Uterus (tissue), 3 donors: ENCODE measurements at regions not wholly inside any gene's neighbourhood (a gene's known extent, or its start where the extent isn't known, plus 50 kb on each side); places are given as distances from the start of the nearest gene placed in this dataset.

Experiments
- DNase-seq, 2 donors: peaks; one replicate each; pipeline ENCODE4 v3.0.0-alpha.2; 2019 to 2020
- H3K27ac ChIP-seq, 2 donors: fragments of 200-600 bp; sonication (generic); 1 replicate in 1 of 2; 2 replicates in 1 of 2; pipeline ENCODE4 v1.5.1; 2016 to 2018
- H3K27me3 ChIP-seq, 2 donors: fragments of 200-600 bp; sonication (generic); one replicate each; pipeline ENCODE4 v1.5.1; 2018 to 2019; ENCODE audit warnings: control low read depth in 1 of 2
- H3K36me3 ChIP-seq, 2 donors: fragments of 200-600 bp; sonication (generic); one replicate each; pipeline ENCODE4 v1.5.1; 2019; ENCODE audit warnings: control low read depth in 1 of 2
- H3K4me1 ChIP-seq, 2 donors: fragments of 200-600 bp; sonication (generic); one replicate each; pipeline ENCODE4 v1.5.1; 2018 to 2019; ENCODE audit warnings: control low read depth in 1 of 2
- H3K4me3 ChIP-seq, 2 donors: fragments of 200-600 bp; sonication (generic); 1 replicate in 1 of 2; 2 replicates in 1 of 2; pipeline ENCODE4 v1.5.1; 2018 to 2019; ENCODE audit warnings: mild to moderate bottlenecking in 1 of 2
- H3K9me3 ChIP-seq, 2 donors: fragments of 200-600 bp; sonication (generic); one replicate each; pipeline ENCODE4 v1.5.1; 2019; ENCODE audit warnings: control low read depth in 1 of 2
- CTCF ChIP-seq, 4 experiments: fragments of 200-600 bp in 2 of 4; fragments of 450-650 bp in 2 of 4; sonication (generic) in 2 of 4; IDR thresholded peaks; one replicate each; pipeline ENCODE4 v1.5.1; 2016 to 2019; ENCODE audit warnings: antibody characterized with exemption in 4 of 4, mild to moderate bottlenecking in 2 of 4, moderate library complexity in 1 of 4
- POLR2A ChIP-seq, 2 donors: fragments of 450-650 bp; IDR thresholded peaks; one replicate each; pipeline ENCODE4 v1.6.1; 2016; ENCODE audit warnings: antibody characterized with exemption in 2 of 2, mild to moderate bottlenecking in 1 of 2, moderate library complexity in 1 of 2
- intact Hi-C: fragments of 100-400 bp; cut with DNase I; formaldehyde crosslinking; loops from one replicate; pipeline ENCODE4 v1.15.1; 2023; ENCODE audit warnings: low total_unique reads
- donor health status: DM: yes; HTN: yes; CAD: no.

DNA sequence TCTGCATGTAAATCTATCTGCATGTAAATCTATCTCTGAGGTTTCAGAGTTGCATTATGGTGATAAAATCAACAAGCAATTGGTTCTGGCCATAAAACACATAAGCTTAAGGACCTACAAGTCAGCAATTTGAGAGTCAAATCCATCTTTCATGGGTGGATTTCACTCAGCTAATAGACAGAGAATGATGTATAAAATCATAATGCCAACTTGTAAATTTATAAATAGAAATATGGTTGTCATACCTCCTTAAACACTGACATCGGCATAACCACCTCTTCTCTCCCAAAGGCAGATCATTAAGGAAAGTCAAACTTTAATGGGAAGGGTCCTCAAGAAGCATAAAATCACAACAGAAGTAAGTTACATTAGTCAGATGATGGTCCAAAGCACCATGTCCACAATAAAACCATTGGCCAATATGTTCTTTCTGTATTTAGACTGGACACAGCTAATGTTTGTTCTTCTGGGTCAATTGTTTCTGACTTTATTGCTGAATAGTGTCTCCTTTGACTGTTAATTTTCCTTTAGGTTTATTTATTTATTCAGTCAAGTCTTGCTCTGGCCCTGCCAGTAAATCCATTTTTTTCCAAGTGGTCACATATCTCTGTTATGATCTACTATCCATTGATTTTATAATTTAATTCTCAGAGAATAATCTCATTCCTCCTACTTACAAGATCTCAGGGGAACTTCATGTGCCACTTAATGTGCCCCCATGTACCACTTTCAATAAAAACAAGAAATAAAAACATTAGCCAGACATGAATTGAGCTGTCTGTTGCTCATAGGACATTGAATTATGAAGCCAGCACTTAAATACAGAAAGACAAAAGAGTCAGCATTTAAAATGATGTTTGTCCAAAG, 382.9 kb upstream of the IRAK1BP1 start:
- Histone ChIP-seq H3K4me1 (no peaks in the 10 kb centered on the region), H3K36me3 (no peaks in the 10 kb centered on the region), H3K27me3 (no peaks in the 10 kb centered on the region), H3K27ac (no peak overlapping the region), H3K4me3 (no peak overlapping the region), H3K9me3 (no peaks in the 10 kb centered on the region)
- intact Hi-C loops: no loop called here
- DNase-seq: no peak
- no peak for TF ChIP-seq POLR2A (IDR thresholded peaks at IDR 0.05)
- TF ChIP-seq CTCF (IDR thresholded peaks at IDR 0.05): no peak

DNA sequence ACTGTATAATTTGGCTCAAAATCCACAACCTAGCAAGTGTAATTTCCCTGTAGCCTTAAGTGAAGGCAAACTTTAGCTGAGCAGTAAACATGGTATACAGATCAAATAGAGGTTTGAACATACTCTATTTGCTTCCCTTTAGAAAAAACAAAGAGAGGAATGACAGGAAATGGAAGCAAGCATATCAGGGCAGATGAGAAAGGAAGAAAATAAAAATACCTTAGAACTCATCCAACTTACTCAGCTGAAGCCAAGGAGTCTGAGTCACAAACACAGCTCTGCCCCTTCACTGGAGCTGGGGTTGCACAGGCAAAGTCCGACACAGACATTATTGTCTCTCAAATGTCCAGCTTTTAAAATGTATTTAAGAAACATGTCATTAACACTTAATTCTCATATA, 379.9 kb upstream of the IRAK1BP1 start:
- no peak overlapping the region for H3K4me3 ChIP-seq
- no peak for TF ChIP-seq POLR2A (IDR thresholded peaks at IDR 0.05)
- TF ChIP-seq CTCF (IDR thresholded peaks at IDR 0.05): no peak
- DNase-seq: no peak
- H3K36me3 ChIP-seq: no peaks in the 10 kb centered on the region
- H3K4me1 ChIP-seq: no peaks in the 10 kb centered on the region
- no peaks in the 10 kb centered on the region for H3K9me3 ChIP-seq
- H3K27me3 ChIP-seq: no peaks in the 10 kb centered on the region
- no peak overlapping the region for H3K27ac ChIP-seq
- intact Hi-C loops: no loop called here

DNA sequence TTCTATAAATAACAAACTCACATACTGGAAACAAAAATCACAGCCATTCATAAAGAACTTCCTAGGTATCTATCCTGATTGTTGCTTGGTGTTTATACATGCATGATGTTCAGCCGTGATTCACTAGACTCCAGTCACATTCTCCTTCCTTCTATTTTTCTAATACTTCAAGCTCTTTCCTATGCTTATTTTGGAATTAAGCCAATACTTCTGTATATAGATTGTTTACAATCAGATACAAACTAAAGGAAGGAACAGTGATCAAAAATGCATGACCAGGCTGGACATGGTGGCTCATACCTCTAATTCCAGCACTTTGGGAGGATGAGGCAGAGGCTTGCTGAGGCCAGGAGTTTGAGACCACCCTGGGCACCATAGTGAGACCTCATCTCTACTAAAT, 377.5 kb upstream of the IRAK1BP1 start:
- Histone ChIP-seq H3K4me1 (no peaks in the 10 kb centered on the region), H3K27ac (no peak overlapping the region), H3K4me3 (no peak overlapping the region), H3K9me3 (no peaks in the 10 kb centered on the region), H3K36me3 (no peaks in the 10 kb centered on the region), H3K27me3 (no peaks in the 10 kb centered on the region)
- intact Hi-C loops: no loop called here
- TF ChIP-seq POLR2A (IDR thresholded peaks at IDR 0.05): no peak
- TF ChIP-seq CTCF (IDR thresholded peaks at IDR 0.05): no peak
- no peak for DNase-seq

- Histone ChIP-seq H3K9me3 (no peaks in the 10 kb centered on the region), H3K27me3 (no peaks in the 10 kb centered on the region), H3K36me3 (no peaks in the 10 kb centered on the region), H3K27ac (no peak overlapping the region), H3K4me3 (no peak overlapping the region), H3K4me1 (no peaks in the 10 kb centered on the region)
- intact Hi-C loops: no loop called here
- DNase-seq: no peak
- TF ChIP-seq CTCF (IDR thresholded peaks at IDR 0.05) (no peak), POLR2A (IDR thresholded peaks at IDR 0.05) (no peak)
Measured at GRCh38 chr6:78492351-78493017, 374.9 kb upstream of the IRAK1BP1 start.
